HG03521 (cell line): ENCODE measurements at regions not wholly inside any gene's neighbourhood (a gene's known extent, or its start where the extent isn't known, plus 50 kb on each side); places are given as distances from the start of the nearest gene placed in this dataset.
"Not testable (repeated sequence)": the region's sequence is repeated elsewhere in the genome, so short reads cannot be mapped to it uniquely, and the experiment has no call there.

ENCODE experiments used
- ATAC-seq: cut with Tn5 transposase; IDR thresholded peaks from one replicate; pipeline ENCODE4 v1.9.1; 2021; ENCODE audit warnings: mild to moderate bottlenecking, moderate library complexity; ENCODE audit not compliant: unreplicated experiment

- ATAC-seq = no peak
Measured at GRCh38 chr3:127520993-127521392, 69.5 kb downstream of the TPRA1 start.

GRCh38 chr3:127518456-127519081, 72.0 kb downstream of the TPRA1 start:
- ATAC-seq = no peak

GRCh38 chr3:127512256-127512655, 78.3 kb downstream of the TPRA1 start:
- no peak for ATAC-seq

- no peak for ATAC-seq
Measured at GRCh38 chr3:127501177-127501576, 89.4 kb downstream of the TPRA1 start.

GRCh38 chr3:127497676-127498075, 92.9 kb downstream of the TPRA1 start:
- no peak for ATAC-seq

- ATAC-seq = no peak
Measured at GRCh38 chr3:127497166-127497565, 93.4 kb downstream of the TPRA1 start.

GRCh38 chr3:127495821-127496655, 94.5 kb downstream of the TPRA1 start:
- ATAC-seq = no peak

GRCh38 chr3:127493924-127494646, 96.4 kb downstream of the TPRA1 start:
- no peak for ATAC-seq

GRCh38 chr3:127492426-127492825, 98.1 kb downstream of the TPRA1 start:
- ATAC-seq = no peak

GRCh38 chr3:127491909-127492308, 98.6 kb downstream of the TPRA1 start:
- no peak for ATAC-seq

- ATAC-seq = no peak
Measured at GRCh38 chr3:127491323-127491722, 99.2 kb downstream of the TPRA1 start.

GRCh38 chr3:127491024-127491305, 99.6 kb downstream of the TPRA1 start:
- not testable (repeated sequence) for ATAC-seq

GRCh38 chr3:127490271-127491023, 100.1 kb downstream of the TPRA1 start:
- no peak for ATAC-seq

- no peak for ATAC-seq
Measured at GRCh38 chr3:127489357-127489756, 101.2 kb downstream of the TPRA1 start.

- ATAC-seq = no peak
Measured at GRCh38 chr3:127488740-127489139, 101.8 kb downstream of the TPRA1 start.

GRCh38 chr3:127488141-127488672, 102.3 kb downstream of the TPRA1 start:
- no peak for ATAC-seq

GRCh38 chr3:127487196-127487595, 103.3 kb downstream of the TPRA1 start:
- ATAC-seq = no peak

- ATAC-seq = no peak
Measured at GRCh38 chr3:127486321-127486944, 104.1 kb downstream of the TPRA1 start.

GRCh38 chr3:127485396-127486170, 105.0 kb downstream of the TPRA1 start:
- no peak for ATAC-seq
